ENCODE measurements at regions not wholly inside any gene's neighbourhood (a gene's known extent, or its start where the extent isn't known, plus 50 kb on each side); places are given as distances from the start of the nearest gene placed in this dataset.

- Histone ChIP-seq H2AFZ (ENCODE audit: low read depth, low read length) (no peak overlapping the region), H3K4me2 (ENCODE audit: insufficient read depth, low read length) (no peak overlapping the region)
- no peak for TF ChIP-seq CTCF (IDR thresholded peaks at IDR 0.05; ENCODE audit: borderline replicate concordance, extremely low read depth, low read length, poor library complexity, severe bottlenecking)
- TF ChIP-seq EZH2 (IDR thresholded peaks at IDR 0.05; ENCODE audit: borderline replicate concordance, low read depth, low read length, severe bottlenecking) = no peak
Measured at GRCh38 chr13:85671336-85671735, 127.9 kb downstream of the SLITRK6 start.

GRCh38 chr13:85666356-85666755, 132.9 kb downstream of the SLITRK6 start:
- Histone ChIP-seq H3K36me3 (ENCODE audit: insufficient read depth, low read length) (no peaks in the 10 kb centered on the region), H3K4me2 (ENCODE audit: insufficient read depth, low read length) (no peak overlapping the region), H3K4me3 (ENCODE audit: low read depth in 1 of 2, low read length in 2 of 2) (no peak overlapping the region), H3K79me2 (ENCODE audit: insufficient read depth, low read length) (no peaks in the 10 kb centered on the region), H3K9ac (ENCODE audit: low read depth, low read length) (no peak overlapping the region), H3K27me3 (ENCODE audit: insufficient read depth, low read length, poor library complexity) (no peaks in the 10 kb centered on the region), H3K9me3 (ENCODE audit: insufficient read depth, low read length, severe bottlenecking) (no peaks in the 10 kb centered on the region), H3K4me1 (ENCODE audit: insufficient read depth, low read length) (no peaks in the 10 kb centered on the region), H2AFZ (ENCODE audit: low read depth, low read length) (no peak overlapping the region), H4K20me1 (ENCODE audit: insufficient read depth, low read length) (no peaks in the 10 kb centered on the region), H3K27ac (ENCODE audit: low read length) (no peak overlapping the region)
- ATAC-seq (ENCODE audit: insufficient read depth, low read depth) (no peak), DNase-seq (no peak)
- TF ChIP-seq EZH2 (IDR thresholded peaks at IDR 0.05; ENCODE audit: borderline replicate concordance, low read depth, low read length, severe bottlenecking) (no peak), CTCF (IDR thresholded peaks at IDR 0.05; ENCODE audit: borderline replicate concordance, extremely low read depth, low read length, poor library complexity, severe bottlenecking) (no peak)

More at GRCh38 chr13:85671336-85671735, 127.9 kb downstream of the SLITRK6 start:
- Histone ChIP-seq H3K36me3 (ENCODE audit: insufficient read depth, low read length) (no peaks in the 10 kb centered on the region), H3K79me2 (ENCODE audit: insufficient read depth, low read length) (no peaks in the 10 kb centered on the region), H4K20me1 (ENCODE audit: insufficient read depth, low read length) (no peaks in the 10 kb centered on the region), H3K27ac (ENCODE audit: low read length) (no peak overlapping the region), H3K9ac (ENCODE audit: low read depth, low read length) (no peak overlapping the region), H3K4me1 (ENCODE audit: insufficient read depth, low read length) (no peaks in the 10 kb centered on the region), H3K27me3 (ENCODE audit: insufficient read depth, low read length, poor library complexity) (no peaks in the 10 kb centered on the region), H3K4me3 (ENCODE audit: low read depth in 1 of 2, low read length in 2 of 2) (no peak overlapping the region), H3K9me3 (ENCODE audit: insufficient read depth, low read length, severe bottlenecking) (peaks cover 3% of the 10 kb centered on the region)
- ATAC-seq (ENCODE audit: insufficient read depth, low read depth) = no peak
- DNase-seq = no peak

GRCh38 chr13:85665286-85665685, 133.9 kb downstream of the SLITRK6 start:
- no peaks in the 10 kb centered on the region for H3K79me2 ChIP-seq (ENCODE audit: insufficient read depth, low read length)
- ATAC-seq (ENCODE audit: insufficient read depth, low read depth) = no peak
- H3K36me3 ChIP-seq (ENCODE audit: insufficient read depth, low read length) = no peaks in the 10 kb centered on the region
- no peak for DNase-seq
- no peak overlapping the region for H2AFZ ChIP-seq (ENCODE audit: low read depth, low read length)
- H3K9me3 ChIP-seq (ENCODE audit: insufficient read depth, low read length, severe bottlenecking) = no peaks in the 10 kb centered on the region
- no peak overlapping the region for H3K9ac ChIP-seq (ENCODE audit: low read depth, low read length)
- no peaks in the 10 kb centered on the region for H3K27me3 ChIP-seq (ENCODE audit: insufficient read depth, low read length, poor library complexity)
- H4K20me1 ChIP-seq (ENCODE audit: insufficient read depth, low read length) = no peaks in the 10 kb centered on the region
- H3K4me2 ChIP-seq (ENCODE audit: insufficient read depth, low read length) = no peak overlapping the region
- TF ChIP-seq CTCF (IDR thresholded peaks at IDR 0.05; ENCODE audit: borderline replicate concordance, extremely low read depth, low read length, poor library complexity, severe bottlenecking) (no peak), EZH2 (IDR thresholded peaks at IDR 0.05; ENCODE audit: borderline replicate concordance, low read depth, low read length, severe bottlenecking) (no peak)
- no peak overlapping the region for H3K27ac ChIP-seq (ENCODE audit: low read length)
- H3K4me1 ChIP-seq (ENCODE audit: insufficient read depth, low read length) = no peaks in the 10 kb centered on the region
- H3K4me3 ChIP-seq (ENCODE audit: low read depth in 1 of 2, low read length in 2 of 2) = no peak overlapping the region

- H3K36me3 ChIP-seq (ENCODE audit: insufficient read depth, low read length) = no peaks in the 10 kb centered on the region
- no peak for DNase-seq
- H3K4me2 ChIP-seq (ENCODE audit: insufficient read depth, low read length) = no peak overlapping the region
- no peaks in the 10 kb centered on the region for H3K27me3 ChIP-seq (ENCODE audit: insufficient read depth, low read length, poor library complexity)
- H4K20me1 ChIP-seq (ENCODE audit: insufficient read depth, low read length) = no peaks in the 10 kb centered on the region
- no peaks in the 10 kb centered on the region for H3K79me2 ChIP-seq (ENCODE audit: insufficient read depth, low read length)
- H3K9ac ChIP-seq (ENCODE audit: low read depth, low read length) = no peak overlapping the region
- no peak overlapping the region for H3K4me3 ChIP-seq (ENCODE audit: low read depth in 1 of 2, low read length in 2 of 2)
- no peak for TF ChIP-seq CTCF (IDR thresholded peaks at IDR 0.05; ENCODE audit: borderline replicate concordance, extremely low read depth, low read length, poor library complexity, severe bottlenecking)
- no peak for TF ChIP-seq EZH2 (IDR thresholded peaks at IDR 0.05; ENCODE audit: borderline replicate concordance, low read depth, low read length, severe bottlenecking)
- ATAC-seq (ENCODE audit: insufficient read depth, low read depth) = no peak
- no peak overlapping the region for H3K27ac ChIP-seq (ENCODE audit: low read length)
- H3K4me1 ChIP-seq (ENCODE audit: insufficient read depth, low read length) = no peaks in the 10 kb centered on the region
- no peak overlapping the region for H2AFZ ChIP-seq (ENCODE audit: low read depth, low read length)
- H3K9me3 ChIP-seq (ENCODE audit: insufficient read depth, low read length, severe bottlenecking) = no peaks in the 10 kb centered on the region
Measured at GRCh38 chr13:85663856-85664255, 135.4 kb downstream of the SLITRK6 start.
